LNCAP (cell line): ENCODE measurements at regions not wholly inside any gene's neighbourhood (a gene's known extent, or its start where the extent isn't known, plus 50 kb on each side); places are given as distances from the start of the nearest gene placed in this dataset.

Experiments used
- CTCF ChIP-seq: fragments of 450-650 bp; IDR thresholded peaks from 2 replicates; pipeline ENCODE4 v1.5.1; 2017; ENCODE audit warnings: mild to moderate bottlenecking

- no peak for TF ChIP-seq CTCF
Observed at GRCh38 chr10:130455111-130455695, 319.0 kb downstream of the GLRX3 start.

- TF ChIP-seq CTCF = no peak
Observed at GRCh38 chr10:130455791-130456190, 319.6 kb downstream of the GLRX3 start.

GRCh38 chr10:130456616-130457015, 320.4 kb downstream of the GLRX3 start:
- no peak for TF ChIP-seq CTCF

- TF ChIP-seq CTCF = no peak
Observed at GRCh38 chr10:130458509-130458908, 322.3 kb downstream of the GLRX3 start.

- TF ChIP-seq CTCF = no peak
Observed at GRCh38 chr10:130459011-130459410, 322.8 kb downstream of the GLRX3 start.

GRCh38 chr10:130459851-130460490, 323.8 kb downstream of the GLRX3 start:
- no peak for TF ChIP-seq CTCF

- no peak for TF ChIP-seq CTCF
Observed at GRCh38 chr10:130461631-130462030, 325.4 kb downstream of the GLRX3 start.
